ENCODE measurements at regions not wholly inside any gene's neighbourhood (a gene's known extent, or its start where the extent isn't known, plus 50 kb on each side); places are given as distances from the start of the nearest gene placed in this dataset.

DNA sequence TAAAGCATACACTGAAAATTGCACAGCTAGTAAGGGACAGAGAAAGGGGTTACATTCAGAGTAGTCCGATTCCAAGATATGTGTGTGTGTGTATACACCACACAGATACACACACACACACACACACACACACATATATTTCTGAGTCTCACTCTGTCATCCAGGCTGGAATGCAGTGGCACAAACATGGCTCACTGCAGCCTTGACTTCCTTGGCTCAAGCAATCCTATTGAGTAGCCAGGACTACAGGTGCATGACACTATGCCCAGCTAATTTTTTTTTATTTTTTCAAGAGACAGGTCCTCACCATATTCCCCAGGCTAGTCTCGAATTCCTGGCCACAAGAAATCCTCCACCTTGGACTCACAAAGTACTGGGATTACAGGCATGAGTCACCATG, 68.1 kb upstream of the ITPRID2 start:
- 27% methylated on average over 2 of the region's 2 CpGs for WGBS (ENCODE audit: insufficient coverage, low coverage, missing lambda C conversion rate)
- no peaks in the 10 kb centered on the region for H3K36me3 ChIP-seq (ENCODE audit: control insufficient read depth, insufficient read depth, low read length)
- CTCF ChIA-PET (ENCODE audit: low intra/inter-chr PET ratio), result no interaction called here
- ATAC-seq (no peak), FAIRE-seq (no peak), DNase-seq (ENCODE audit: extremely low read depth in 1 of 4, low spot score in 3 of 4) (no peak)
- H3K4me2 ChIP-seq (ENCODE audit: insufficient read depth, low read length), result no peak overlapping the region
- H3K4me3 ChIP-seq, result no peak overlapping the region
- no peak for TF ChIP-seq ZNF239 (CRISPR knock-in tag; IDR thresholded peaks at IDR 0.05)
- TF ChIP-seq TAF7 (tag; IDR thresholded peaks at IDR 0.05), result no peak
- TF ChIP-seq, protein P1, sequence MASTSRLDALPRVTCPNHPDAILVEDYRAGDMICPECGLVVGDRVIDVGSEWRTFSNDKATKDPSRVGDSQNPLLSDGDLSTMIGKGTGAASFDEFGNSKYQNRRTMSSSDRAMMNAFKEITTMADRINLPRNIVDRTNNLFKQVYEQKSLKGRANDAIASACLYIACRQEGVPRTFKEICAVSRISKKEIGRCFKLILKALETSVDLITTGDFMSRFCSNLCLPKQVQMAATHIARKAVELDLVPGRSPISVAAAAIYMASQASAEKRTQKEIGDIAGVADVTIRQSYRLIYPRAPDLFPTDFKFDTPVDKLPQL (IDR thresholded peaks at IDR 0.05; ENCODE audit: extremely low read depth, insufficient read length), result no peak
- TF ChIP-seq ILK (tag; IDR thresholded peaks at IDR 0.05; ENCODE audit: borderline replicate concordance, low read depth), result no peak
- no peak for TF ChIP-seq ERF (CRISPR knock-in tag; IDR thresholded peaks at IDR 0.05)
- no peak for TF ChIP-seq RBM17 (IDR thresholded peaks at IDR 0.05; ENCODE audit: borderline replicate concordance, low read depth, low read length)
- no peak for TF ChIP-seq FOXP4 (CRISPR knock-in tag; IDR thresholded peaks at IDR 0.05; ENCODE audit: borderline replicate concordance)
- TF ChIP-seq HOXB6 (CRISPR knock-in tag; IDR thresholded peaks at IDR 0.05; ENCODE audit: borderline replicate concordance), result no peak
- TF ChIP-seq ZBTB17 (CRISPR knock-in tag; IDR thresholded peaks at IDR 0.05), result no peak
- TF ChIP-seq MCM3 (IDR thresholded peaks at IDR 0.05), result no peak
- no peak for TF ChIP-seq BRF1 (IDR thresholded peaks at IDR 0.05; ENCODE audit: borderline replicate concordance, extremely low read depth, insufficient read length)
- TF ChIP-seq ZNF57 (CRISPR knock-in tag; IDR thresholded peaks at IDR 0.05), result no peak
- no peak for TF ChIP-seq ZNF354B (CRISPR knock-in tag; IDR thresholded peaks at IDR 0.05)
- TF ChIP-seq TCF3 (CRISPR knock-in tag; IDR thresholded peaks at IDR 0.05), result no peak
- H3K27ac ChIP-seq (ENCODE audit: extremely low read depth, low read depth, low read length), result no peak overlapping the region
- intact Hi-C loops (cut with micrococcal nuclease), result no loop called here
- H3K9me3 ChIP-seq (replicated peaks; ENCODE audit: control insufficient read depth, insufficient read depth, low read depth, low read length), result no peaks in the 10 kb centered on the region
- H3K79me2 ChIP-seq (ENCODE audit: control insufficient read depth, insufficient read depth, low read length), result no peaks in the 10 kb centered on the region
- in situ Hi-C loops (cut with MboI), result no loop called here
- no TSS peak for BruUV-seq (replicated peaks)
- H4K20me1 ChIP-seq (replicated peaks; ENCODE audit: control insufficient read depth, insufficient read depth, low read length), result no peaks in the 10 kb centered on the region
- H3K4me1 ChIP-seq (replicated peaks in 1 of 2; ENCODE audit: control insufficient read depth in 2 of 2, insufficient read depth in 2 of 2, low read length in 2 of 2), result peaks cover 0 to 6% of the 10 kb centered on the region in 2 experiments; a peak in 3 of 5 replicates
- H3K27me3 ChIP-seq (ENCODE audit: control insufficient read depth in 2 of 2, insufficient read depth in 2 of 2, low read length in 2 of 2), result no peaks in the 10 kb centered on the region
- no peak overlapping the region for H2AFZ ChIP-seq (ENCODE audit: low read depth, low read length)
- H3K9me1 ChIP-seq (ENCODE audit: control insufficient read depth, insufficient read depth, low read length), result no peaks in the 10 kb centered on the region
- POLR2A ChIA-PET, result interaction anchor here (0.7 kb wide), 1 partner anchor 10 kb away, joined by 3 read pairs; no protein-coding TSS in a partner anchor
- H3K9ac ChIP-seq (ENCODE audit: insufficient read depth in 1 of 2, low read depth in 2 of 2, low read length in 2 of 2), result no peak overlapping the region
